CD4-positive, alpha-beta T cell (primary cell): ENCODE measurements at regions not wholly inside any gene's neighbourhood (a gene's known extent, or its start where the extent isn't known, plus 50 kb on each side); places are given as distances from the start of the nearest gene placed in this dataset.

Experiments
- ATAC-seq: fragments of 200-7000 bp; cut with Tn5 transposase; one replicate; pipeline ENCODE4 v1.10.0; 2022; ENCODE audit warnings: mild to moderate bottlenecking; ENCODE audit not compliant: poor library complexity
- CTCF ChIA-PET: fragments of 350-600 bp; sonication (Branson Sonifier 250); formaldehyde crosslinking; loops from one replicate; lab custom pipeline; 2021; ENCODE audit warnings: antibody characterized with exemption, inconsistent platforms; lab: Charles Lee
- POLR2A ChIA-PET: fragments of 350-600 bp; sonication (Branson Sonifier 250); formaldehyde crosslinking; loops from one replicate; lab custom pipeline; 2021; ENCODE audit warnings: antibody characterized with exemption, inconsistent platforms; lab: Charles Lee
- DNase-seq, 14 experiments: peaks; one replicate each; pipeline ENCODE4 v3.0.0-alpha.2; 2013 to 2020; ENCODE audit warnings: mixed read lengths in 2 of 14
- H3K27ac ChIP-seq, 2 donors: one replicate each; pipeline versions ENCODE4 v1.5.1 to v1.7.0; 2013; ENCODE audit warnings: low read length in 2 of 2, low read depth in 1 of 2, mild to moderate bottlenecking in 1 of 2
- H3K27me3 ChIP-seq, 2 experiments: 1 replicate in 1 of 2; 2 replicates in 1 of 2; pipeline versions ENCODE4 v1.6.1 to v1.7.0; 2013; ENCODE audit warnings: low read length in 2 of 2, control low read depth in 1 of 2, mild to moderate bottlenecking in 1 of 2, moderate library complexity in 1 of 2; ENCODE audit not compliant: insufficient read depth in 2 of 2, control insufficient read depth in 1 of 2
- H3K36me3 ChIP-seq: one replicate; pipeline ENCODE4 v1.6.1; 2013; ENCODE audit warnings: low read length, control low read depth; ENCODE audit not compliant: insufficient read depth
- H3K4me1 ChIP-seq: one replicate; pipeline ENCODE4 v1.6.1; 2013; ENCODE audit warnings: low read length, control low read depth; ENCODE audit not compliant: insufficient read depth
- H3K4me3 ChIP-seq: one replicate; pipeline ENCODE4 v1.5.1; 2013; ENCODE audit warnings: mild to moderate bottlenecking, low read length, moderate library complexity
- H3K9me3 ChIP-seq, 2 experiments: 1 replicate in 1 of 2; 2 replicates in 1 of 2; pipeline versions ENCODE4 v1.6.1 to v1.7.0; 2013; ENCODE audit warnings: low read length in 2 of 2, mild to moderate bottlenecking in 2 of 2, control low read depth in 1 of 2, moderate library complexity in 1 of 2; ENCODE audit not compliant: control insufficient read depth in 1 of 2, insufficient read depth in 1 of 2
- H3K27ac Mint-ChIP-seq: one replicate; pipeline ENCODE4 v1.8.0; 2020; ENCODE audit warnings: mixed read lengths
- H3K27me3 Mint-ChIP-seq: one replicate; pipeline ENCODE4 v1.8.0; 2021; ENCODE audit warnings: mixed read lengths
- H3K36me3 Mint-ChIP-seq: one replicate; pipeline ENCODE4 v1.8.0; 2021; ENCODE audit warnings: low read depth, mixed read lengths
- H3K4me1 Mint-ChIP-seq: one replicate; pipeline ENCODE4 v1.8.0; 2021; ENCODE audit warnings: low read depth, mixed read lengths
- H3K4me3 Mint-ChIP-seq: one replicate; pipeline ENCODE4 v1.8.0; 2020; ENCODE audit warnings: mild to moderate bottlenecking, mixed read lengths
- H3K9me3 Mint-ChIP-seq: one replicate; pipeline ENCODE4 v1.8.0; 2020; ENCODE audit warnings: mixed read lengths
- CTCF ChIP-seq: fragments of 200-600 bp; IDR thresholded peaks from one replicate; pipeline ENCODE4 v1.8.0; 2022; ENCODE audit warnings: antibody characterized with exemption, mild to moderate bottlenecking
- intact Hi-C, 2 experiments: fragments of 100-400 bp; cut with DNase I in 1 of 2; cut with micrococcal nuclease in 1 of 2; formaldehyde crosslinking; loops; one replicate each; pipeline versions ENCODE4 v1.15.1 to v1.9.0; 2023 to 2025; cut with DNase I, micrococcal nuclease

- CTCF ChIA-PET: no interaction called here
- Mint-ChIP-seq H3K27ac (no peak overlapping the region), H3K4me1 (no peaks in the 10 kb centered on the region), H3K36me3 (no peaks in the 10 kb centered on the region), H3K4me3 (no peak overlapping the region), H3K9me3 (peaks cover 7% of the 10 kb centered on the region), H3K27me3 (no peaks in the 10 kb centered on the region)
- no peaks in the 10 kb centered on the region for H3K27me3 ChIP-seq
- ATAC-seq (no peak), DNase-seq (no peak)
- no peak overlapping the region for H3K27ac ChIP-seq
- POLR2A ChIA-PET: no interaction called here
- no peak overlapping the region for H3K4me3 ChIP-seq
- no peaks in the 10 kb centered on the region for H3K4me1 ChIP-seq
- peaks cover 0 to 9% of the 10 kb centered on the region in 2 experiments for H3K9me3 ChIP-seq
- intact Hi-C loops: no loop called here
- H3K36me3 ChIP-seq: no peaks in the 10 kb centered on the region
- TF ChIP-seq CTCF: no peak
Measured at GRCh38 chr13:86409466-86410241, 610.4 kb upstream of the SLITRK6 start.

- no peak for DNase-seq
- H3K4me1 ChIP-seq: no peaks in the 10 kb centered on the region
- ATAC-seq: no peak
- no peaks in the 10 kb centered on the region for H3K27me3 Mint-ChIP-seq
- intact Hi-C loops: no loop called here
- POLR2A ChIA-PET: no interaction called here
- no peak for TF ChIP-seq CTCF
- no peak overlapping the region for H3K4me3 ChIP-seq
- CTCF ChIA-PET: no interaction called here
- H3K36me3 Mint-ChIP-seq: no peaks in the 10 kb centered on the region
- H3K9me3 ChIP-seq: peaks cover 0 to 3% of the 10 kb centered on the region in 2 experiments
- H3K9me3 Mint-ChIP-seq: peaks cover 16% of the 10 kb centered on the region
- no peaks in the 10 kb centered on the region for H3K27me3 ChIP-seq
- H3K36me3 ChIP-seq: no peaks in the 10 kb centered on the region
- no peak overlapping the region for H3K27ac ChIP-seq
- H3K4me1 Mint-ChIP-seq: no peaks in the 10 kb centered on the region
- no peak overlapping the region for H3K4me3 Mint-ChIP-seq
- H3K27ac Mint-ChIP-seq: no peak overlapping the region
Measured at GRCh38 chr13:86425170-86425815, 626.1 kb upstream of the SLITRK6 start.

- Mint-ChIP-seq H3K27ac (no peak overlapping the region), H3K9me3 (peaks cover 10% of the 10 kb centered on the region), H3K4me1 (no peaks in the 10 kb centered on the region), H3K27me3 (no peaks in the 10 kb centered on the region), H3K4me3 (no peak overlapping the region), H3K36me3 (no peaks in the 10 kb centered on the region)
- H3K27me3 ChIP-seq: no peaks in the 10 kb centered on the region
- ChIA-PET POLR2A (no interaction called here), CTCF (no interaction called here)
- DNase-seq (no peak), ATAC-seq (no peak)
- intact Hi-C loops: no loop called here
- no peaks in the 10 kb centered on the region for H3K4me1 ChIP-seq
- peaks cover 0 to 3% of the 10 kb centered on the region in 2 experiments for H3K9me3 ChIP-seq
- H3K36me3 ChIP-seq: no peaks in the 10 kb centered on the region
- no peak overlapping the region for H3K27ac ChIP-seq
- no peak overlapping the region for H3K4me3 ChIP-seq
- TF ChIP-seq CTCF: no peak
Measured at GRCh38 chr13:86426437-86426836, 627.2 kb upstream of the SLITRK6 start.
